ENCODE measurements at regions not wholly inside any gene's neighbourhood (a gene's known extent, or its start where the extent isn't known, plus 50 kb on each side); places are given as distances from the start of the nearest gene placed in this dataset.

- BruUV-seq (replicated peaks): no TSS peak
- no peaks in the 10 kb centered on the region for H3K27me3 ChIP-seq (ENCODE audit: control insufficient read depth in 2 of 2, insufficient read depth in 2 of 2, low read length in 2 of 2)
- CTCF ChIA-PET: no interaction called here
Observed at GRCh38 chr10:131703541-131703940, 197.3 kb upstream of the PPP2R2D start.

GRCh38 chr10:131703941-131704340 is 196.9 kb upstream of the PPP2R2D start:
- no peak overlapping the region for H3K4me2 ChIP-seq (ENCODE audit: insufficient read depth, low read length)
- no peaks in the 10 kb centered on the region for H3K79me2 ChIP-seq (ENCODE audit: control insufficient read depth, insufficient read depth, low read length)
- no peaks in the 10 kb centered on the region for H3K4me1 ChIP-seq (ENCODE audit: control insufficient read depth, extremely low read depth, insufficient read depth, low read length)
- BruUV-seq (replicated peaks): no TSS peak
- no peaks in the 10 kb centered on the region for H4K20me1 ChIP-seq (replicated peaks; ENCODE audit: control insufficient read depth, extremely low read depth, insufficient read depth, low read length)
- TF ChIP-seq, protein P1, sequence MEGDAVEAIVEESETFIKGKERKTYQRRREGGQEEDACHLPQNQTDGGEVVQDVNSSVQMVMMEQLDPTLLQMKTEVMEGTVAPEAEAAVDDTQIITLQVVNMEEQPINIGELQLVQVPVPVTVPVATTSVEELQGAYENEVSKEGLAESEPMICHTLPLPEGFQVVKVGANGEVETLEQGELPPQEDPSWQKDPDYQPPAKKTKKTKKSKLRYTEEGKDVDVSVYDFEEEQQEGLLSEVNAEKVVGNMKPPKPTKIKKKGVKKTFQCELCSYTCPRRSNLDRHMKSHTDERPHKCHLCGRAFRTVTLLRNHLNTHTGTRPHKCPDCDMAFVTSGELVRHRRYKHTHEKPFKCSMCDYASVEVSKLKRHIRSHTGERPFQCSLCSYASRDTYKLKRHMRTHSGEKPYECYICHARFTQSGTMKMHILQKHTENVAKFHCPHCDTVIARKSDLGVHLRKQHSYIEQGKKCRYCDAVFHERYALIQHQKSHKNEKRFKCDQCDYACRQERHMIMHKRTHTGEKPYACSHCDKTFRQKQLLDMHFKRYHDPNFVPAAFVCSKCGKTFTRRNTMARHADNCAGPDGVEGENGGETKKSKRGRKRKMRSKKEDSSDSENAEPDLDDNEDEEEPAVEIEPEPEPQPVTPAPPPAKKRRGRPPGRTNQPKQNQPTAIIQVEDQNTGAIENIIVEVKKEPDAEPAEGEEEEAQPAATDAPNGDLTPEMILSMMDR (IDR thresholded peaks at IDR 0.05; ENCODE audit: extremely low read depth in 1 of 2, insufficient read depth in 1 of 2, low read depth in 1 of 2, low read length in 2 of 2): no peak
- TF ChIP-seq POLR2A (IDR thresholded peaks at IDR 0.05; ENCODE audit: low read depth, low read length): no peak
- TF ChIP-seq FOS (IDR thresholded peaks at IDR 0.05; ENCODE audit: borderline replicate concordance, insufficient read depth, low read length): no peak
- no peak for TF ChIP-seq POLR2AphosphoS5 (IDR thresholded peaks at IDR 0.05; ENCODE audit: insufficient read depth, low read depth, low read length)
- no peak for TF ChIP-seq MAX (IDR thresholded peaks at IDR 0.05; ENCODE audit: insufficient read depth, insufficient read length)
- TF ChIP-seq EZH2 (IDR thresholded peaks at IDR 0.05; ENCODE audit: borderline replicate concordance, low read depth, low read length, severe bottlenecking): no peak
- TF ChIP-seq JUN (IDR thresholded peaks at IDR 0.05; ENCODE audit: borderline replicate concordance, insufficient read depth, insufficient read length, low read depth): no peak
- TF ChIP-seq MYC (IDR thresholded peaks at IDR 0.05; ENCODE audit: low read depth, low read length): no peak
- TF ChIP-seq GATA2 (IDR thresholded peaks at IDR 0.05; ENCODE audit: insufficient read depth, insufficient read length, low read depth, low read length): no peak
- H3K27me3 ChIP-seq (ENCODE audit: control insufficient read depth in 2 of 2, insufficient read depth in 2 of 2, low read length in 2 of 2): no peaks in the 10 kb centered on the region
- no peak overlapping the region for H2AFZ ChIP-seq (ENCODE audit: low read depth, low read length)
- intact Hi-C loops (cut with micrococcal nuclease): no loop called here
- CTCF ChIA-PET: no interaction called here
- H3K9me3 ChIP-seq (replicated peaks; ENCODE audit: control insufficient read depth, insufficient read depth, low read length): peaks cover 8% of the 10 kb centered on the region
- no peak overlapping the region for H3K4me3 ChIP-seq (replicated peaks in 1 of 3; ENCODE audit: insufficient read depth in 1 of 3, low read depth in 1 of 3, low read length in 3 of 3)
- H3K27ac ChIP-seq (ENCODE audit: insufficient read depth, low read depth, low read length): no peak overlapping the region
- no peaks in the 10 kb centered on the region for H3K36me3 ChIP-seq (ENCODE audit: control insufficient read depth in 2 of 2, extremely low read depth in 1 of 2, insufficient read depth in 2 of 2, low read length in 2 of 2)
- DNase-seq (ENCODE audit: low read depth, low spot score) (no peak), FAIRE-seq (no peak)
- dilution Hi-C loops (cut with MboI; ENCODE audit: extremely low pct_ligation_motif_present, low sequenced_read_pairs): no loop called here
- POLR2A ChIA-PET: no interaction called here
- no peak overlapping the region for H3K9ac ChIP-seq (replicated peaks; ENCODE audit: extremely low read depth, insufficient read depth, low read length)
- no peaks in the 10 kb centered on the region for H3K9me1 ChIP-seq (replicated peaks; ENCODE audit: control insufficient read depth, extremely low read depth, insufficient read depth, low read length)

More at GRCh38 chr10:131703541-131703940, 197.3 kb upstream of the PPP2R2D start:
- H2AFZ ChIP-seq (ENCODE audit: low read depth, low read length): no peak overlapping the region
- dilution Hi-C loops (cut with MboI; ENCODE audit: extremely low pct_ligation_motif_present, low sequenced_read_pairs): no loop called here
- no peaks in the 10 kb centered on the region for H3K79me2 ChIP-seq (ENCODE audit: control insufficient read depth, insufficient read depth, low read length)
- POLR2A ChIA-PET: no interaction called here
- no peak for DNase-seq (ENCODE audit: low read depth, low spot score)
- no peak overlapping the region for H3K4me3 ChIP-seq (replicated peaks in 1 of 3; ENCODE audit: insufficient read depth in 1 of 3, low read depth in 1 of 3, low read length in 3 of 3)
- no peaks in the 10 kb centered on the region for H4K20me1 ChIP-seq (replicated peaks; ENCODE audit: control insufficient read depth, extremely low read depth, insufficient read depth, low read length)
- TF ChIP-seq JUN (IDR thresholded peaks at IDR 0.05; ENCODE audit: borderline replicate concordance, insufficient read depth, insufficient read length, low read depth) (no peak), POLR2AphosphoS5 (IDR thresholded peaks at IDR 0.05; ENCODE audit: insufficient read depth, low read depth, low read length) (no peak), FOS (IDR thresholded peaks at IDR 0.05; ENCODE audit: borderline replicate concordance, insufficient read depth, low read length) (no peak)
- H3K9me3 ChIP-seq (replicated peaks; ENCODE audit: control insufficient read depth, insufficient read depth, low read length): peaks cover 7% of the 10 kb centered on the region
- no peaks in the 10 kb centered on the region for H3K9me1 ChIP-seq (replicated peaks; ENCODE audit: control insufficient read depth, extremely low read depth, insufficient read depth, low read length)
- H3K4me1 ChIP-seq (ENCODE audit: control insufficient read depth, extremely low read depth, insufficient read depth, low read length): no peaks in the 10 kb centered on the region
- no peak for FAIRE-seq
- no peaks in the 10 kb centered on the region for H3K36me3 ChIP-seq (ENCODE audit: control insufficient read depth in 2 of 2, extremely low read depth in 1 of 2, insufficient read depth in 2 of 2, low read length in 2 of 2)
- intact Hi-C loops (cut with micrococcal nuclease): no loop called here
- no peak overlapping the region for H3K4me2 ChIP-seq (ENCODE audit: insufficient read depth, low read length)
- no peak overlapping the region for H3K27ac ChIP-seq (ENCODE audit: insufficient read depth, low read depth, low read length)
- no peak overlapping the region for H3K9ac ChIP-seq (replicated peaks; ENCODE audit: extremely low read depth, insufficient read depth, low read length)
